ENCODE measurements at regions not wholly inside any gene's neighbourhood (a gene's known extent, or its start where the extent isn't known, plus 50 kb on each side); places are given as distances from the start of the nearest gene placed in this dataset.

- Histone ChIP-seq H3K9ac (ENCODE audit: low read depth, low read length) (no peak overlapping the region), H3K27ac (ENCODE audit: low read length) (no peak overlapping the region), H3K9me3 (ENCODE audit: insufficient read depth, low read depth, low read length) (no peaks in the 10 kb centered on the region), H3K36me3 (ENCODE audit: insufficient read depth, low read depth, low read length) (no peaks in the 10 kb centered on the region), H3K4me3 (ENCODE audit: low read length) (no peak overlapping the region), H3K4me1 (ENCODE audit: insufficient read depth, low read length) (no peaks in the 10 kb centered on the region), H3K27me3 (ENCODE audit: insufficient read depth, low read length) (no peaks in the 10 kb centered on the region)
These were observed 61.1 kb upstream of the GATA5 start for GRCh38 chr20:62536871-62537401.

- H3K27me3 ChIP-seq (ENCODE audit: insufficient read depth, low read length): no peaks in the 10 kb centered on the region
- H3K27ac ChIP-seq (ENCODE audit: low read length): no peak overlapping the region
- H3K9me3 ChIP-seq (ENCODE audit: insufficient read depth, low read depth, low read length): no peaks in the 10 kb centered on the region
- H3K9ac ChIP-seq (ENCODE audit: low read depth, low read length): no peak overlapping the region
- H3K4me3 ChIP-seq (ENCODE audit: low read length): no peak overlapping the region
- H3K4me1 ChIP-seq (ENCODE audit: insufficient read depth, low read length): no peaks in the 10 kb centered on the region
- H3K36me3 ChIP-seq (ENCODE audit: insufficient read depth, low read depth, low read length): no peaks in the 10 kb centered on the region
These were observed 62.0 kb upstream of the GATA5 start for GRCh38 chr20:62537649-62538292.

- Histone ChIP-seq H3K27ac (ENCODE audit: low read length) (no peak overlapping the region), H3K9ac (ENCODE audit: low read depth, low read length) (no peak overlapping the region), H3K9me3 (ENCODE audit: insufficient read depth, low read depth, low read length) (no peaks in the 10 kb centered on the region), H3K27me3 (ENCODE audit: insufficient read depth, low read length) (no peaks in the 10 kb centered on the region), H3K4me1 (ENCODE audit: insufficient read depth, low read length) (no peaks in the 10 kb centered on the region), H3K4me3 (ENCODE audit: low read length) (no peak overlapping the region), H3K36me3 (ENCODE audit: insufficient read depth, low read depth, low read length) (no peaks in the 10 kb centered on the region)
These were observed 63.6 kb upstream of the GATA5 start for GRCh38 chr20:62539198-62540045.

GRCh38 chr20:62540504-62540903, 64.7 kb upstream of the GATA5 start:
- Histone ChIP-seq H3K27ac (ENCODE audit: low read length) (no peak overlapping the region), H3K9ac (ENCODE audit: low read depth, low read length) (no peak overlapping the region), H3K36me3 (ENCODE audit: insufficient read depth, low read depth, low read length) (no peaks in the 10 kb centered on the region), H3K4me1 (ENCODE audit: insufficient read depth, low read length) (no peaks in the 10 kb centered on the region), H3K27me3 (ENCODE audit: insufficient read depth, low read length) (no peaks in the 10 kb centered on the region), H3K4me3 (ENCODE audit: low read length) (no peak overlapping the region), H3K9me3 (ENCODE audit: insufficient read depth, low read depth, low read length) (no peaks in the 10 kb centered on the region)

- Histone ChIP-seq H3K4me1 (ENCODE audit: insufficient read depth, low read length) (no peaks in the 10 kb centered on the region), H3K27me3 (ENCODE audit: insufficient read depth, low read length) (no peaks in the 10 kb centered on the region), H3K27ac (ENCODE audit: low read length) (no peak overlapping the region), H3K9me3 (ENCODE audit: insufficient read depth, low read depth, low read length) (no peaks in the 10 kb centered on the region), H3K4me3 (ENCODE audit: low read length) (no peak overlapping the region), H3K9ac (ENCODE audit: low read depth, low read length) (no peak overlapping the region), H3K36me3 (ENCODE audit: insufficient read depth, low read depth, low read length) (no peaks in the 10 kb centered on the region)
These were observed 67.1 kb upstream of the GATA5 start for GRCh38 chr20:62542862-62543261.

GRCh38 chr20:62543470-62544302, 67.9 kb upstream of the GATA5 start:
- H3K36me3 ChIP-seq (ENCODE audit: insufficient read depth, low read depth, low read length): no peaks in the 10 kb centered on the region
- no peak overlapping the region for H3K9ac ChIP-seq (ENCODE audit: low read depth, low read length)
- H3K9me3 ChIP-seq (ENCODE audit: insufficient read depth, low read depth, low read length): no peaks in the 10 kb centered on the region
- H3K27ac ChIP-seq (ENCODE audit: low read length): no peak overlapping the region
- no peaks in the 10 kb centered on the region for H3K4me1 ChIP-seq (ENCODE audit: insufficient read depth, low read length)
- H3K4me3 ChIP-seq (ENCODE audit: low read length): no peak overlapping the region
- H3K27me3 ChIP-seq (ENCODE audit: insufficient read depth, low read length): no peaks in the 10 kb centered on the region

- no peaks in the 10 kb centered on the region for H3K9me3 ChIP-seq (ENCODE audit: insufficient read depth, low read depth, low read length)
- peaks cover 5% of the 10 kb centered on the region for H3K27me3 ChIP-seq (ENCODE audit: insufficient read depth, low read length)
These were observed 68.8 kb upstream of the GATA5 start for GRCh38 chr20:62544505-62545055.

GRCh38 chr20:62545271-62545670, 69.5 kb upstream of the GATA5 start:
- Histone ChIP-seq H3K4me1 (ENCODE audit: insufficient read depth, low read length) (no peaks in the 10 kb centered on the region), H3K27ac (ENCODE audit: low read length) (no peak overlapping the region), H3K27me3 (ENCODE audit: insufficient read depth, low read length) (peaks cover 12% of the 10 kb centered on the region), H3K9me3 (ENCODE audit: insufficient read depth, low read depth, low read length) (no peaks in the 10 kb centered on the region), H3K4me3 (ENCODE audit: low read length) (no peak overlapping the region), H3K9ac (ENCODE audit: low read depth, low read length) (no peak overlapping the region), H3K36me3 (ENCODE audit: insufficient read depth, low read depth, low read length) (no peaks in the 10 kb centered on the region)

More at GRCh38 chr20:62544505-62545055, 68.8 kb upstream of the GATA5 start:
- Histone ChIP-seq H3K9ac (ENCODE audit: low read depth, low read length) (no peak overlapping the region), H3K27ac (ENCODE audit: low read length) (no peak overlapping the region), H3K4me3 (ENCODE audit: low read length) (no peak overlapping the region), H3K4me1 (ENCODE audit: insufficient read depth, low read length) (no peaks in the 10 kb centered on the region), H3K36me3 (ENCODE audit: insufficient read depth, low read depth, low read length) (no peaks in the 10 kb centered on the region)

- peaks cover 20% of the 10 kb centered on the region for H3K27me3 ChIP-seq (ENCODE audit: insufficient read depth, low read length)
- H3K9me3 ChIP-seq (ENCODE audit: insufficient read depth, low read depth, low read length): no peaks in the 10 kb centered on the region
- H3K9ac ChIP-seq (ENCODE audit: low read depth, low read length): no peak overlapping the region
These were observed 70.2 kb upstream of the GATA5 start for GRCh38 chr20:62545901-62546525.

GRCh38 chr20:62546606-62547005, 70.8 kb upstream of the GATA5 start:
- Histone ChIP-seq H3K9me3 (ENCODE audit: insufficient read depth, low read depth, low read length) (no peaks in the 10 kb centered on the region), H3K36me3 (ENCODE audit: insufficient read depth, low read depth, low read length) (no peaks in the 10 kb centered on the region), H3K27ac (ENCODE audit: low read length) (no peak overlapping the region), H3K27me3 (ENCODE audit: insufficient read depth, low read length) (peaks cover 25% of the 10 kb centered on the region), H3K9ac (ENCODE audit: low read depth, low read length) (no peak overlapping the region), H3K4me3 (ENCODE audit: low read length) (no peak overlapping the region), H3K4me1 (ENCODE audit: insufficient read depth, low read length) (peaks cover under 1% of the 10 kb centered on the region; the same call in 1 of the 2 replicates)

More at GRCh38 chr20:62545901-62546525, 70.2 kb upstream of the GATA5 start:
- H3K4me1 ChIP-seq (ENCODE audit: insufficient read depth, low read length): no peaks in the 10 kb centered on the region
- H3K36me3 ChIP-seq (ENCODE audit: insufficient read depth, low read depth, low read length): no peaks in the 10 kb centered on the region
- H3K4me3 ChIP-seq (ENCODE audit: low read length): no peak overlapping the region
- no peak overlapping the region for H3K27ac ChIP-seq (ENCODE audit: low read length)

- Histone ChIP-seq H3K9me3 (ENCODE audit: insufficient read depth, low read depth, low read length) (no peaks in the 10 kb centered on the region), H3K4me3 (ENCODE audit: low read length) (no peak overlapping the region), H3K27me3 (ENCODE audit: insufficient read depth, low read length) (peaks cover 31% of the 10 kb centered on the region), H3K27ac (ENCODE audit: low read length) (no peak overlapping the region), H3K36me3 (ENCODE audit: insufficient read depth, low read depth, low read length) (no peaks in the 10 kb centered on the region), H3K4me1 (ENCODE audit: insufficient read depth, low read length) (peaks cover 4% of the 10 kb centered on the region; the same call in 1 of the 2 replicates), H3K9ac (ENCODE audit: low read depth, low read length) (no peak overlapping the region)
These were observed 71.6 kb upstream of the GATA5 start for GRCh38 chr20:62547364-62547763.
